ENCODE measurements at regions not wholly inside any gene's neighbourhood (a gene's known extent, or its start where the extent isn't known, plus 50 kb on each side); places are given as distances from the start of the nearest gene placed in this dataset.

DNA sequence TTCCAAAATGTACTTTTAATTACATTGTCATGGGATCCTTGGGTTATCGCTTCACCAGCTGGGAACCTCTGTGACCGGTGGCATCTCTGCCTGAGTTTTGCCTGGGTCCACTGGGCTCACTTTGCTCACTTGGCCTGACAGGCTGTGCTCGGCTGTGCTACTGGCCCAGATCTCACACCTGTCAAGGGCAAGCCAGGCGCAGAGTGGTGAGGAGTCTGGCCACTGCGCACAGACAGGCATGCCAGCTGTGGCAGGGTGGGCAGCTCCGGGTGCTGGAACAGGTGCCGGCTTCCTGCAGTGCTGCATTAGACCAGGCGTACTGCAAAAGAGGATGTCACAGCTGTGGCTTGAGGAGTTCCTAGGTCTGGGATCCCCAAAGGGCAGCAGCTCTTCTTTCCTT lies 489.8 kb downstream of the TENT5A start:
- TF ChIP-seq CTCF (conservative IDR thresholded peaks at IDR 0.05) (no peak), ZFX (IDR thresholded peaks at IDR 0.05) (no peak)
